Cardiac muscle cell (in vitro differentiated cells and primary cell): ENCODE measurements at regions not wholly inside any gene's neighbourhood (a gene's known extent, or its start where the extent isn't known, plus 50 kb on each side); places are given as distances from the start of the nearest gene placed in this dataset.

Experiments
- DNase-seq, 2 donors: peaks; one replicate each; pipeline versions ENCODE4 v3.0.0 to v3.0.0-alpha.2; 2010 to 2017; ENCODE audit warnings: low read depth in 1 of 2, low spot score in 1 of 2
- H3K27ac ChIP-seq: fragments of 200-600 bp; sonication (generic); 2 replicates; pipeline ENCODE4 v1.5.1; 2016
- H3K27me3 ChIP-seq: fragments of 200-600 bp; sonication (generic); 2 replicates; pipeline ENCODE4 v1.6.0; 2016; ENCODE audit warnings: control low read depth
- H3K36me3 ChIP-seq: fragments of 200-600 bp; sonication (generic); 2 replicates; pipeline ENCODE4 v1.5.1; 2016; ENCODE audit warnings: control low read depth
- H3K4me1 ChIP-seq: fragments of 200-600 bp; sonication (generic); 2 replicates; pipeline ENCODE4 v1.8.1; 2017; ENCODE audit warnings: low read depth, mild to moderate bottlenecking, mixed run types
- H3K4me3 ChIP-seq: fragments of 200-600 bp; sonication (generic); 2 replicates; pipeline ENCODE4 v1.5.1; 2016; ENCODE audit warnings: mild to moderate bottlenecking
- H3K9me3 ChIP-seq: fragments of 200-600 bp; sonication (generic); 2 replicates; pipeline ENCODE4 v1.5.1; 2017; ENCODE audit warnings: low read depth, mild to moderate bottlenecking, control low read depth
- CTCF ChIP-seq: IDR thresholded peaks from 2 replicates; pipeline ENCODE4 v1.5.1; 2012; ENCODE audit warnings: low read depth, mild to moderate bottlenecking, low read length

GRCh38 chr5:3311433-3311832 is 284.2 kb upstream of the IRX1 start:
- Histone ChIP-seq H3K27me3 (no peaks in the 10 kb centered on the region), H3K4me1 (peaks cover under 1% of the 10 kb centered on the region), H3K4me3 (no peak overlapping the region), H3K36me3 (no peaks in the 10 kb centered on the region), H3K27ac (no peak overlapping the region), H3K9me3 (no peaks in the 10 kb centered on the region)
- no peak for DNase-seq
- no peak for TF ChIP-seq CTCF

DNA sequence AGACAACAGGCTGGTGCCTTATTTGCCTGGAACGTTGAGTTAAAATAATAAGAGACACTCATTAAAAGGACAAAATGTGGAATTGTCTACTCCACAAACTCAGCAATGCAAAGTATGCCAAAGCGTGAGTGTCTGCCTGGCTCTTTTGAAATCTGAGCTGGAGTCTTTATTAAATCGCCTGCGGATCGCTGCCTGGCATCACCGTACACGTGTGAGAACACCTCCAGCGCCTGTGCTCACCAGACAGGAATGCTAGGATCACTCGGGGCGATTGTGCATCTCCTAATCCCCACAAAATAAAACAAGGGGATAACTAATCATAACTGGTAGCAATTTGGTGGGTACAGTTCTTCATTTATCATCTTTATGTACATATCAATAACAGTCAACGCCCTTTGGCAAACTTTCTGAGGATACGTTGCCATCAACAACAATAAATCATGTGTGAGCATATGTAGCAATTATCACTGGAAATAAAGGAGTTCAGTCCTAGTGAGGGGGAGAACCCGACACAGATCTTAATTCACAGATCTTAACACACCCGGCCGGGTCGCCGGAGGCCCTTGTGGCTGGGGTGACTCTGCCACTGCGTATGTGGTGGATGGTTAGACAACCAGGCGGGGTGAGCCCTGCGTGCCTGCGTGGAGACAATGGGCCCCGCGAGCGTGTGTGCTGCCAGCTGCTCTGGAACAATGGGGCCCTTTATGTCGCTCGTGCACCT is 284.9 kb upstream of the IRX1 start:
- H3K4me3 ChIP-seq: no peak overlapping the region
- peak in 1 of 2 donors; percentile 57 for DNase-seq
- TF ChIP-seq CTCF: no peak
- no peaks in the 10 kb centered on the region for H3K4me1 ChIP-seq
- H3K27me3 ChIP-seq: no peaks in the 10 kb centered on the region
- no peaks in the 10 kb centered on the region for H3K9me3 ChIP-seq
- no peaks in the 10 kb centered on the region for H3K36me3 ChIP-seq
- no peak overlapping the region for H3K27ac ChIP-seq

GRCh38 chr5:3309538-3309937 is 286.1 kb upstream of the IRX1 start:
- Histone ChIP-seq H3K27ac (no peak overlapping the region), H3K9me3 (no peaks in the 10 kb centered on the region), H3K36me3 (no peaks in the 10 kb centered on the region), H3K27me3 (no peaks in the 10 kb centered on the region), H3K4me3 (no peak overlapping the region), H3K4me1 (no peaks in the 10 kb centered on the region)
- no peak for TF ChIP-seq CTCF
- DNase-seq: no peak

- H3K9me3 ChIP-seq: no peaks in the 10 kb centered on the region
- no peaks in the 10 kb centered on the region for H3K27me3 ChIP-seq
- no peak for TF ChIP-seq CTCF
- H3K36me3 ChIP-seq: no peaks in the 10 kb centered on the region
- H3K27ac ChIP-seq: no peak overlapping the region
- H3K4me3 ChIP-seq: no peak overlapping the region
- no peak for DNase-seq
- H3K4me1 ChIP-seq: no peaks in the 10 kb centered on the region
Observed at GRCh38 chr5:3307982-3308621, 287.5 kb upstream of the IRX1 start.

DNA sequence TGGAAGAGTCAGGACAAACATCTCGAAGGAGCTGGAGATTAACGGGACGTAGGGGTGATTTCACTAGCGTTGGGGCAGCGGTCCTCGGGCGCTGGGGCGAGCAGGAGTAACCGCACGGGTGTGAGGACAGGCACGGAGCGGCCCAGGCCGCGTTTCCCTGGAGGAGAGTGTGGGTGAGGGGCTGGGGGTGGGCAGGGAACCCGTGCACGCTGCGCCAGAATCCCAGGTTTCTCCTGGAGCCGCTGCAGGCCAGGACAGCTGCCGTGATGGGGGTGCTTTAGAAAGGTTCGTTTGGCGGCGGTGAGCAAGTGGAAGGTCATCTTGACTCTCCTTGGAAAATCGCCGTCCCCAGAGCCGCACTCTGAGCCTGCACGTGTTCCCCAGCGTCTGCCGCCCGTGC is 290.2 kb upstream of the IRX1 start:
- DNase-seq: no peak
- Histone ChIP-seq H3K4me1 (peaks cover 11% of the 10 kb centered on the region), H3K27me3 (no peaks in the 10 kb centered on the region)

More for the DNA sequence above, 290.2 kb upstream of the IRX1 start:
- TF ChIP-seq CTCF: no peak
- Histone ChIP-seq H3K4me3 (no peak overlapping the region), H3K36me3 (no peaks in the 10 kb centered on the region), H3K27ac (no peak overlapping the region), H3K9me3 (no peaks in the 10 kb centered on the region)
